OCI-LY7 (cell line): ENCODE measurements at regions not wholly inside any gene's neighbourhood (a gene's known extent, or its start where the extent isn't known, plus 50 kb on each side); places are given as distances from the start of the nearest gene placed in this dataset.

Experiments
- BruUV-seq: library from RNA; stranded (reverse); fragments of 400-500 nt; replicated peaks from 2 replicates; lab custom pipeline; 2021; lab: Mats Ljungman, UMichigan
- CTCF ChIA-PET: fragments of 300-600 bp; sonication (Branson Sonifier 250); formaldehyde crosslinking; loops from one replicate; lab custom pipeline; 2022; ENCODE audit warnings: antibody characterized with exemption; ENCODE audit not compliant: unreplicated experiment; lab: Charles Lee
- POLR2A ChIA-PET: fragments of 300-600 bp; sonication (Branson Sonifier 250); formaldehyde crosslinking; loops from one replicate; lab custom pipeline; 2022; ENCODE audit warnings: antibody characterized with exemption; lab: Charles Lee
- DNase-seq: peaks from one replicate; pipeline ENCODE4 v3.0.0-alpha.2; 2015; ENCODE audit warnings: low spot score
- H2AFZ ChIP-seq: fragments of 200-600 bp; sonication (generic), shearing (Covaris generic); 2 replicates; pipeline ENCODE4 v1.6.1; 2014; ENCODE audit warnings: mild to moderate bottlenecking, antibody characterized with exemption, low read length, moderate library complexity
- H3K27ac ChIP-seq: fragments of 200-600 bp; sonication (generic); 2 replicates; pipeline ENCODE4 v1.5.1; 2014; ENCODE audit warnings: mixed run types, low read depth, mild to moderate bottlenecking, moderate library complexity, low read length, inconsistent platforms; ENCODE audit not compliant: poor library complexity, severe bottlenecking
- H3K36me3 ChIP-seq: fragments of 200-600 bp; sonication (generic); 2 replicates; pipeline ENCODE4 v1.6.1; 2014; ENCODE audit warnings: mild to moderate bottlenecking, antibody characterized with exemption, low read length, moderate library complexity, mixed read lengths; ENCODE audit not compliant: insufficient read depth
- H3K4me1 ChIP-seq: fragments of 200-600 bp; sonication (generic); 2 replicates; pipeline ENCODE4 v1.5.1; 2014; ENCODE audit warnings: mild to moderate bottlenecking, low read length; ENCODE audit not compliant: insufficient read depth, poor library complexity, severe bottlenecking
- H3K4me2 ChIP-seq: fragments of 200-600 bp; sonication (generic); 2 replicates; pipeline ENCODE4 v1.6.1; 2014; ENCODE audit warnings: mild to moderate bottlenecking, low read length
- H3K4me3 ChIP-seq: fragments of 200-600 bp; sonication (generic); 2 replicates; pipeline ENCODE4 v1.5.1; 2014; ENCODE audit warnings: mild to moderate bottlenecking, low read depth, low read length; ENCODE audit not compliant: poor library complexity, severe bottlenecking
- H3K79me2 ChIP-seq: fragments of 200-600 bp; sonication (generic); 2 replicates; pipeline ENCODE4 v1.6.1; 2016; ENCODE audit warnings: low read depth, mild to moderate bottlenecking, low read length, moderate library complexity, mixed read lengths; ENCODE audit not compliant: insufficient read depth
- H3K9me2 ChIP-seq: fragments of 200-600 bp; sonication (generic); 2 replicates; pipeline ENCODE4 v1.6.1; 2016; ENCODE audit warnings: mild to moderate bottlenecking, low read length, mixed read lengths; ENCODE audit not compliant: insufficient read depth
- H3K9me3 ChIP-seq: fragments of 200-600 bp; sonication (generic); 2 replicates; pipeline ENCODE4 v1.6.1; 2014; ENCODE audit warnings: mild to moderate bottlenecking, mixed run types, low read length, mixed read lengths
- H4K20me1 ChIP-seq: fragments of 200-600 bp; sonication (generic); 2 replicates; pipeline ENCODE4 v1.6.1; 2014; ENCODE audit warnings: mild to moderate bottlenecking, antibody characterized with exemption, low read length, moderate library complexity, mixed read lengths; ENCODE audit not compliant: insufficient read depth
- CTCF ChIP-seq: fragments of 200-600 bp; sonication (generic); conservative IDR thresholded peaks from 2 replicates; pipeline ENCODE4 v1.5.1; 2014; ENCODE audit warnings: mild to moderate bottlenecking, antibody characterized with exemption, low read length, moderate library complexity, mixed read lengths
- EZH2phosphoT487 ChIP-seq: fragments of 200-600 bp; sonication (generic); IDR thresholded peaks from 2 replicates; pipeline ENCODE4 v1.6.1; 2018; ENCODE audit warnings: low read depth, borderline replicate concordance, mild to moderate bottlenecking, mixed run types, antibody characterized with exemption, low read length, moderate library complexity, mixed read lengths
- intact Hi-C: fragments of 100-400 bp; cut with micrococcal nuclease; formaldehyde crosslinking; loops from one replicate; pipeline ENCODE4 v1.10.0; 2022; ENCODE audit not compliant: unreplicated experiment

- no TSS peak for BruUV-seq
- H3K27ac ChIP-seq: no peak overlapping the region
- H4K20me1 ChIP-seq: no peaks in the 10 kb centered on the region
- intact Hi-C loops: no loop called here
- no peaks in the 10 kb centered on the region for H3K79me2 ChIP-seq
- no peak for DNase-seq
- H3K36me3 ChIP-seq: no peaks in the 10 kb centered on the region
- H3K4me1 ChIP-seq: no peaks in the 10 kb centered on the region
- H3K4me3 ChIP-seq: no peak overlapping the region
- no peaks in the 10 kb centered on the region for H3K9me2 ChIP-seq
- H3K9me3 ChIP-seq: no peaks in the 10 kb centered on the region
- no peak for TF ChIP-seq EZH2phosphoT487
- TF ChIP-seq CTCF: no peak
- ChIA-PET POLR2A (interaction anchor here (0.6 kb wide), 1 partner anchor 67 kb away, joined by 3 read pairs; no protein-coding TSS in a partner anchor), CTCF (no interaction called here)
- H2AFZ ChIP-seq: no peak overlapping the region
- no peak overlapping the region for H3K4me2 ChIP-seq
Observed at GRCh38 chr6:50427267-50427666, 286.1 kb upstream of the TFAP2D start.

GRCh38 chr6:50437901-50438300, 275.4 kb upstream of the TFAP2D start:
- BruUV-seq: no TSS peak
- H3K4me1 ChIP-seq: no peaks in the 10 kb centered on the region
- no peaks in the 10 kb centered on the region for H4K20me1 ChIP-seq
- H3K36me3 ChIP-seq: no peaks in the 10 kb centered on the region
- no peak overlapping the region for H2AFZ ChIP-seq
- POLR2A ChIA-PET: no interaction called here
- no peak for TF ChIP-seq EZH2phosphoT487
- no peak for TF ChIP-seq CTCF
- H3K4me2 ChIP-seq: no peak overlapping the region
- H3K9me2 ChIP-seq: no peaks in the 10 kb centered on the region
- no peaks in the 10 kb centered on the region for H3K79me2 ChIP-seq
- intact Hi-C loops: no loop called here
- no peak overlapping the region for H3K4me3 ChIP-seq
- no peaks in the 10 kb centered on the region for H3K9me3 ChIP-seq
- no peak for DNase-seq
- CTCF ChIA-PET: no interaction called here
- H3K27ac ChIP-seq: no peak overlapping the region

- H3K27ac ChIP-seq: no peak overlapping the region
- TF ChIP-seq EZH2phosphoT487: no peak
- TF ChIP-seq CTCF: no peak
- no peak overlapping the region for H3K4me3 ChIP-seq
- no peak overlapping the region for H2AFZ ChIP-seq
- no peaks in the 10 kb centered on the region for H3K79me2 ChIP-seq
- H3K9me3 ChIP-seq: no peaks in the 10 kb centered on the region
- BruUV-seq: no TSS peak
- H3K36me3 ChIP-seq: no peaks in the 10 kb centered on the region
- no peak for DNase-seq
- H4K20me1 ChIP-seq: no peaks in the 10 kb centered on the region
- no peaks in the 10 kb centered on the region for H3K9me2 ChIP-seq
- no peaks in the 10 kb centered on the region for H3K4me1 ChIP-seq
- CTCF ChIA-PET: no interaction called here
- H3K4me2 ChIP-seq: no peak overlapping the region
- POLR2A ChIA-PET: no interaction called here
- intact Hi-C loops: no loop called here
Observed at GRCh38 chr6:50442531-50443040, 270.7 kb upstream of the TFAP2D start.
